ENCODE measurements at regions not wholly inside any gene's neighbourhood (a gene's known extent, or its start where the extent isn't known, plus 50 kb on each side); places are given as distances from the start of the nearest gene placed in this dataset.

DNA sequence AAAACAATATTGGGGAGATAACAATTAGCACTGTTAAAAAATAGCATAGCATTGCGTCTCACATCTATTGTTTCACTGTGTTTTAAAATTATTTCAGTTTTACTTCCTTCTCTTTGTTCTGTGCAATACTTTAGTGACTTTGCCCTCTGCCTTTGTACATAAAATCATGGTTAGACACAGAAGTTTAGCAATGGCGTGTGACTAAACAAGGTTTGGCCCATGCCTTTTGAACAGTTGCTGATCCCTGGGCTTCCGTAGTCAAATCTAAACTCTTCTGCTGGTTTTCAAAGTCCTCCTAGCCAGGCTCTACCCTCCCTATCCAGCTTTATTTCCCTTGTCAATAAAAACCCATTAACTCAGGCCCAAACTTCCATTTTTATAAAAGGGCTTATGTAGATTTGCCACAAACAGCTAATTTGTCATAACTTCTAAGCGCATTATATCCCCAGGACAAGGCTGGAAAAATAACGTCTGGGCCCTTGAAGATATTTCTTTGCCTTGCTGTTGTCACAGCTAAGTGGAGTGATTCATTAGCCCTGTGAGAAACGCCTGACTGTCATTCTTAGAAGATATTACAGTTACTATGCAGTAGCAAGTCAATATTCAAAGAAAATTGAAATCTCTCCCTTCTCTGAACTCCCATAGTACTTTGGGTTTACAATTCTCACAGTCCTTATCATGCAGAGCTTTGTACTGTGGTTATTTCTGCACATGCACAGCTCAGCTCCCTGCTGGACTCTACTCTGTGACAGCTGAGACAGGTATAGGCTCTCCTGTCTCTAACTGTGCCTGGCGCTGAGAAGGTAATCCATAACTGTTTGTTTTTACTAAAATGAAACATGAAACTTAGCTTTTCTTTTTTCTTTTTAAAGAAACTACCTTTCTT lies 123.4 kb upstream of the SLC24A5 start:
- Histone ChIP-seq H3K36me3 (ENCODE audit: insufficient read depth, low read length) (no peaks in the 10 kb centered on the region), H3K9me3 (ENCODE audit: low read depth, low read length) (no peaks in the 10 kb centered on the region), H3K27ac (no peak overlapping the region), H3K9ac (ENCODE audit: insufficient read length) (no peak overlapping the region), H3K4me3 (no peak overlapping the region)
- TF ChIP-seq EZH2 (IDR thresholded peaks at IDR 0.05) (no peak), POLR2AphosphoS5 (IDR thresholded peaks at IDR 0.05; ENCODE audit: borderline replicate concordance, low read depth, low read length) (no peak), FOXP2 (optimal IDR thresholded peaks at IDR 0.05; ENCODE audit: control extremely low read depth, extremely low read length, insufficient read depth) (no peak)
- DNase-seq (ENCODE audit: low read depth, low spot score), result no peak

DNA sequence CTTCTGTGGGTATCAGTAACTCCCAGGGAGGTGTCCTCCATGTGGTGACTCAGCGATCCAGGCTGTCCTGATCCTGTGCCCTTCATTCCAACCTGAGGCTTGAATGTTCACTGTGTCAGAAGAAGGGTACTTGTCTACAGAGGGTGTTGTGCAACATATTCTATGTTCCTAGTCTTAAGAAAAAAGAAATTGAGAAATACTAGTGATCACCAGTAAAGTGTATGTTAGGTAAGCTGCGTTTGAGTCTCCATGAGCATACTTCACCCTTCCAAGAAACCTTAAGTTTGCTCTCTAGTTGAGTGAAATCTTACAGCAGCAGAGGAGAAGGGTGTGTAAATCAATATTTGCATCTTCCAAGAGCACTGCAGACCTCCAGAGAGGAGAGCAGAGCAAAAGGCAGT lies 122.2 kb upstream of the SLC24A5 start:
- no peak for TF ChIP-seq POLR2AphosphoS5 (IDR thresholded peaks at IDR 0.05; ENCODE audit: borderline replicate concordance, low read depth, low read length)
- TF ChIP-seq EZH2 (IDR thresholded peaks at IDR 0.05), result no peak
- no peak overlapping the region for H3K4me3 ChIP-seq
- no peak overlapping the region for H3K9ac ChIP-seq (ENCODE audit: insufficient read length)
- no peaks in the 10 kb centered on the region for H3K9me3 ChIP-seq (ENCODE audit: low read depth, low read length)
- no peak for DNase-seq (ENCODE audit: low read depth, low spot score)
- H3K36me3 ChIP-seq (ENCODE audit: insufficient read depth, low read length), result no peaks in the 10 kb centered on the region
- no peak overlapping the region for H3K27ac ChIP-seq

DNA sequence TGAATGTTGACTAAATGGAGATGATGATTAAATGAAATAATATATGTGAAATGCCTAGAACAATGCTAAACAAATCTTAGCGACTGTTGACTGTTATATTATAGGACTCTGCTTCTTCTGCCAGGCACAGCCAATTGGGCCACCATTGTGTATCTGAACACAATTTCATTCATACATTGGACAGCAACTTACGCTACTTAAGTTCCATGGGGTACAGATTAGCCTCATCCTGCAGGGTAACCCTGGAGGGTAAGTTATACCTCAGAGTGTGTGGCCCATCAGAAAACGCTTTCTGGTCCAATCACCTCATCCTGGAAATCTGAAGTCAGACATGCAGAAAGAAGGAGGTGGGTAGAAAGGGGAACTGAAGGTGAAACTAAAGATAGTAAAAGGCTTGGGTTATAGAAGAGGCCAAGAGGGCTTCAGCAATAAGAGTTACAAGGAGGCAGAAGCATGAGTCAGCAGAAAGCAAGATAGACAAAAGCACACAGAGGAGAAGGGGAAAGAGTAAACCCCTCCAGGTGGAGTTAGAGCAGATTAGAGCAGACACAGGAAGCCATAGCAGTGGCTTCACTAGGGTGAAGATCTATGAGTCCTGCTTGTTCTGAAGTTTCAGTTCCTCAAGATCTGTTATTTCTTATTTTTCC lies 119.3 kb upstream of the SLC24A5 start:
- no peak for DNase-seq (ENCODE audit: low read depth, low spot score)
- no peak for TF ChIP-seq EZH2 (IDR thresholded peaks at IDR 0.05)
- TF ChIP-seq POLR2AphosphoS5 (IDR thresholded peaks at IDR 0.05; ENCODE audit: borderline replicate concordance, low read depth, low read length), result no peak
- TF ChIP-seq FOXP2 (optimal IDR thresholded peaks at IDR 0.05; ENCODE audit: control extremely low read depth, extremely low read length, insufficient read depth), result no peak
- no peaks in the 10 kb centered on the region for H3K36me3 ChIP-seq (ENCODE audit: insufficient read depth, low read length)
- H3K9ac ChIP-seq (ENCODE audit: insufficient read length), result no peak overlapping the region
- no peaks in the 10 kb centered on the region for H3K9me3 ChIP-seq (ENCODE audit: low read depth, low read length)
- H3K4me3 ChIP-seq, result no peak overlapping the region
- no peak overlapping the region for H3K27ac ChIP-seq

DNA sequence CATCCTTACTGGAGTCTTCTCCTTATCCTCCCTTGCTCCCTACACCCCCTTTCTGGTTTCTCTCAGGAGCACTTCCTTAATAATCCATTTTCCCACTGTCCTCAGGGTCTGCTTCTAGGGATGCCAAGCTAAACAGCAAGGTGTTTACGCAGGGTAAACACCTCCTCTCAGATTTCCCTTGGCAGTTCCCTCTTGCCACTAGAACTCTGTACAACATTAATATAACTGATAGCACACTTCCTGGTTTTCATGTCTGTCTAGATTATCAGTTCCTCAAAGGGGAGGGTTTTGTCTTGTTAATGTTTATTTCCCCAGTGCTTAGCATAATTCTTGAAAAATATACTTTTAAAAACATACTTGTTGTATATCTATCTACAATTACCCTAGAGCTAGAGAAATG lies 118.0 kb upstream of the SLC24A5 start:
- Histone ChIP-seq H3K4me3 (no peak overlapping the region), H3K9ac (ENCODE audit: insufficient read length) (no peak overlapping the region), H3K36me3 (ENCODE audit: insufficient read depth, low read length) (no peaks in the 10 kb centered on the region), H3K27ac (no peak overlapping the region), H3K9me3 (ENCODE audit: low read depth, low read length) (no peaks in the 10 kb centered on the region)
- DNase-seq (ENCODE audit: low read depth, low spot score), result no peak
- no peak for TF ChIP-seq EZH2 (IDR thresholded peaks at IDR 0.05)
- TF ChIP-seq POLR2AphosphoS5 (IDR thresholded peaks at IDR 0.05; ENCODE audit: borderline replicate concordance, low read depth, low read length), result no peak
- TF ChIP-seq FOXP2 (optimal IDR thresholded peaks at IDR 0.05; ENCODE audit: control extremely low read depth, extremely low read length, insufficient read depth), result no peak

DNA sequence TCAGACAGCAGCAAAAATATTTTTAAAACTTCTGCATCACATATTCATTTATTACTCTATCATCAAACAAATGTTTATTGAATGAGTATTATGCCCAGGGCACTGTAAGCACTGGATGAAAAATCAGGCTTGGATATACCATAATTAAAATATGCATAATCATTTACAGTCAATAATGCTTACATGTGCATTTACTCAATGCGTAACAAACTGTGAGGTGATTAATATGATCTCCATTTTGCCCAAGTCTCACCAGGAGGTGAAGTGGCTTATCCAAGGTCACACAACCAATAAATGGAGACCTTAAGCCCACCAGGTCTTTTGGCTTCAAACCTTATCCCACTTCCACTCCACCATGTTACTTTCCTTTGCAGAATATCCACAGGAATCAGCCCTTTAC lies 117.3 kb upstream of the SLC24A5 start:
- Histone ChIP-seq H3K9me3 (ENCODE audit: low read depth, low read length) (no peaks in the 10 kb centered on the region), H3K36me3 (ENCODE audit: insufficient read depth, low read length) (no peaks in the 10 kb centered on the region), H3K4me3 (no peak overlapping the region), H3K9ac (ENCODE audit: insufficient read length) (no peak overlapping the region), H3K27ac (no peak overlapping the region)
- TF ChIP-seq FOXP2 (optimal IDR thresholded peaks at IDR 0.05; ENCODE audit: control extremely low read depth, extremely low read length, insufficient read depth), result no peak
- no peak for TF ChIP-seq EZH2 (IDR thresholded peaks at IDR 0.05)
- TF ChIP-seq POLR2AphosphoS5 (IDR thresholded peaks at IDR 0.05; ENCODE audit: borderline replicate concordance, low read depth, low read length), result no peak
- no peak for DNase-seq (ENCODE audit: low read depth, low spot score)

DNA sequence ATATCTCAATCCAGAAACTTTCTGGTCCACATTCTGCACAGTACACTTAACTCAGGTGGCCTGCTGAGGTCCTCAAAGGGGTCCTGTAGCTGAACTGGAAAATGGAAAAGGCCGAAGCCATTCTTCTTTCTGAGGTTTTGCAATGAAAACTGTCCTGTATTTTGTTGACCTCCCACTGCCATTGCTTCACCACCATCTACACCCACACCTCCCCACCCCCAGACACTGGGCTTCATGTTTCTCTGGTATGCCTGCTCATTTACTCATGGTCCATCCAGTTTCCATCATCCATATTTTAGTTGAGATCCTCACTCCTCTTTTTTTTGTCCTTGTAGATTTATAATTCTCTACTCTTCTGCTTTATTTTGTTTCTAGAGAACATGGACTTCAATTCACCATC lies 115.7 kb upstream of the SLC24A5 start:
- no peak for DNase-seq (ENCODE audit: low read depth, low spot score)
- H3K36me3 ChIP-seq (ENCODE audit: insufficient read depth, low read length), result no peaks in the 10 kb centered on the region
- H3K27ac ChIP-seq, result no peak overlapping the region
- TF ChIP-seq FOXP2 (optimal IDR thresholded peaks at IDR 0.05; ENCODE audit: control extremely low read depth, extremely low read length, insufficient read depth) (no peak), EZH2 (IDR thresholded peaks at IDR 0.05) (no peak), POLR2AphosphoS5 (IDR thresholded peaks at IDR 0.05; ENCODE audit: borderline replicate concordance, low read depth, low read length) (no peak)
- no peak overlapping the region for H3K4me3 ChIP-seq
- H3K9ac ChIP-seq (ENCODE audit: insufficient read length), result no peak overlapping the region
- no peaks in the 10 kb centered on the region for H3K9me3 ChIP-seq (ENCODE audit: low read depth, low read length)

DNA sequence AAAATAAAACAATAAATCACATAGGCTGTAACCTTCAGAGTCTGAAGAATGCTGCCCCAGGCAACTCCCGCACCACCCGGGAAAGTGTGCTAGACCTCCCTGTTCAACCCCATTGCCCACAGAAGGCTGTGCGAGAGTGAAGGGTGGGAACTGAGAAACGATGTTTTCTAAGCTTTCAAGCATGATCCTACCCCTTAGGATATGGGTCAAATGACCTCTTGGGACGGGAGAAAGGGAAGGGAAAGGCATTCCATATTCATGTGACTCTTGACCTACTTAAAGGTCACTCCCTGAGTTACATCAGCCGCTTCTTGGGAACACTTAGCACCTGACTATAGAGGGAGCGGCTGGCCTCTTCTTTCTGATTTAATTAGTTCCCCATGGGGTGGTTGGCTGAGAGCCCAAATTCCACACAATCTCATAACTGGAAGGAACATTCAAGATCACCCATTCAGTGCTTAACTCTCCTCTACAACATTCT lies 114.7 kb upstream of the SLC24A5 start:
- Histone ChIP-seq H3K4me3 (peak overlapping the region; percentile 34), H3K36me3 (ENCODE audit: insufficient read depth, low read length) (no peaks in the 10 kb centered on the region), H3K27ac (peak overlapping the region; percentile 73; the same call in 1 of the 2 replicates), H3K9ac (ENCODE audit: insufficient read length) (no peak overlapping the region), H3K9me3 (ENCODE audit: low read depth, low read length) (no peaks in the 10 kb centered on the region)
- TF ChIP-seq EZH2 (IDR thresholded peaks at IDR 0.05) (no peak), FOXP2 (optimal IDR thresholded peaks at IDR 0.05; ENCODE audit: control extremely low read depth, extremely low read length, insufficient read depth) (no peak), POLR2AphosphoS5 (IDR thresholded peaks at IDR 0.05; ENCODE audit: borderline replicate concordance, low read depth, low read length) (no peak)
- peak; percentile 62 for DNase-seq (ENCODE audit: low read depth, low spot score)

DNA sequence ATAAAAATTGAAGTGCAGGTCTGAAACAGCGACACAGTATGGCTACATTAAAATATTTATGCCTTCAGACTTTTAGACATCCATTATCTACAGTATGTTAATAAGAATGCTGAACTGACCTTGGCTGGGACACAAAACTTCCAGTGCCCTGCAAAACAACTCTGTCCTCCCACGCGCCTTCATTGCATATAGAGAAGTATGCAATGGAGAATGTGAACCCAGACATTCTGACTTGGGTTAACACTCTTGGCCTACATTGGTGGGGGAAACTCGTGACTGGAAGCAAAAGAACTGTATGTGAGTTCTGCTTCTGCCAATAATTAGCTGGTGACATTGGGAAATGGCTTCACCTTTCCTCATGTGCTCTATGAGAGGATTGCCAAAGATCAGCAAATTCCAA lies 110.5 kb upstream of the SLC24A5 start:
- no peak for DNase-seq (ENCODE audit: low read depth, low spot score)

More for the DNA sequence above, 110.5 kb upstream of the SLC24A5 start:
- Histone ChIP-seq H3K9me3 (ENCODE audit: low read depth, low read length) (no peaks in the 10 kb centered on the region), H3K36me3 (ENCODE audit: insufficient read depth, low read length) (no peaks in the 10 kb centered on the region), H3K4me3 (no peak overlapping the region), H3K27ac (no peak overlapping the region), H3K9ac (ENCODE audit: insufficient read length) (no peak overlapping the region)
- no peak for TF ChIP-seq FOXP2 (optimal IDR thresholded peaks at IDR 0.05; ENCODE audit: control extremely low read depth, extremely low read length, insufficient read depth)
- no peak for TF ChIP-seq POLR2AphosphoS5 (IDR thresholded peaks at IDR 0.05; ENCODE audit: borderline replicate concordance, low read depth, low read length)
- TF ChIP-seq EZH2 (IDR thresholded peaks at IDR 0.05), result no peak
